GM18508 (cell line): ENCODE measurements at regions not wholly inside any gene's neighbourhood (a gene's known extent, or its start where the extent isn't known, plus 50 kb on each side); places are given as distances from the start of the nearest gene placed in this dataset.
"Not testable (repeated sequence)": the region's sequence is repeated elsewhere in the genome, so short reads cannot be mapped to it uniquely, and the experiment has no call there.

ENCODE experiments used
- ATAC-seq: cut with Tn5 transposase; IDR thresholded peaks from one replicate; pipeline ENCODE4 v1.9.1; 2021; ENCODE audit warnings: moderate number of reproducible peaks; ENCODE audit not compliant: insufficient read depth, unreplicated experiment

- ATAC-seq = no peak
These were observed 456.9 kb downstream of the TMEM232 start for GRCh38 chr5:110269478-110270142.

GRCh38 chr5:110275878-110276277, 450.6 kb downstream of the TMEM232 start:
- no peak for ATAC-seq

GRCh38 chr5:110278449-110278848, 448.0 kb downstream of the TMEM232 start:
- ATAC-seq = not testable (repeated sequence)

GRCh38 chr5:110284121-110284520, 442.4 kb downstream of the TMEM232 start:
- not testable (repeated sequence) for ATAC-seq

- no peak for ATAC-seq
These were observed 437.5 kb downstream of the TMEM232 start for GRCh38 chr5:110288766-110289511.

GRCh38 chr5:110289512-110289810, 437.0 kb downstream of the TMEM232 start:
- ATAC-seq = no peak

GRCh38 chr5:110290542-110290941, 435.9 kb downstream of the TMEM232 start:
- ATAC-seq = no peak

GRCh38 chr5:110294281-110294680, 432.2 kb downstream of the TMEM232 start:
- ATAC-seq = no peak

GRCh38 chr5:110297152-110297670, 429.3 kb downstream of the TMEM232 start:
- no peak for ATAC-seq

- ATAC-seq = no peak
These were observed 422.3 kb downstream of the TMEM232 start for GRCh38 chr5:110304176-110304575.

- ATAC-seq = no peak
These were observed 419.8 kb downstream of the TMEM232 start for GRCh38 chr5:110306650-110307049.

- no peak for ATAC-seq
These were observed 417.2 kb downstream of the TMEM232 start for GRCh38 chr5:110309222-110309621.

- not testable (repeated sequence) for ATAC-seq
These were observed 409.9 kb downstream of the TMEM232 start for GRCh38 chr5:110316566-110316965.

GRCh38 chr5:110321117-110321516, 405.4 kb downstream of the TMEM232 start:
- ATAC-seq = no peak

GRCh38 chr5:110323357-110323756, 403.1 kb downstream of the TMEM232 start:
- no peak for ATAC-seq

- no peak for ATAC-seq
These were observed 402.6 kb downstream of the TMEM232 start for GRCh38 chr5:110323832-110324231.

- no peak for ATAC-seq
These were observed 401.6 kb downstream of the TMEM232 start for GRCh38 chr5:110324876-110325275.

- no peak for ATAC-seq
These were observed 396.4 kb downstream of the TMEM232 start for GRCh38 chr5:110329955-110330525.

- no peak for ATAC-seq
These were observed 393.1 kb downstream of the TMEM232 start for GRCh38 chr5:110333384-110333783.

GRCh38 chr5:110335361-110336066, 391.0 kb downstream of the TMEM232 start:
- no peak for ATAC-seq
